ENCODE measurements at regions not wholly inside any gene's neighbourhood (a gene's known extent, or its start where the extent isn't known, plus 50 kb on each side); places are given as distances from the start of the nearest gene placed in this dataset.

GRCh38 chr2:15701991-15702390, 110.3 kb downstream of the DDX1 start:
- no peak for DNase-seq

- DNase-seq: no peak
These were observed 110.8 kb downstream of the DDX1 start for GRCh38 chr2:15702452-15702851.

- DNase-seq: no peak
These were observed 111.7 kb downstream of the DDX1 start for GRCh38 chr2:15703365-15703869.

DNA sequence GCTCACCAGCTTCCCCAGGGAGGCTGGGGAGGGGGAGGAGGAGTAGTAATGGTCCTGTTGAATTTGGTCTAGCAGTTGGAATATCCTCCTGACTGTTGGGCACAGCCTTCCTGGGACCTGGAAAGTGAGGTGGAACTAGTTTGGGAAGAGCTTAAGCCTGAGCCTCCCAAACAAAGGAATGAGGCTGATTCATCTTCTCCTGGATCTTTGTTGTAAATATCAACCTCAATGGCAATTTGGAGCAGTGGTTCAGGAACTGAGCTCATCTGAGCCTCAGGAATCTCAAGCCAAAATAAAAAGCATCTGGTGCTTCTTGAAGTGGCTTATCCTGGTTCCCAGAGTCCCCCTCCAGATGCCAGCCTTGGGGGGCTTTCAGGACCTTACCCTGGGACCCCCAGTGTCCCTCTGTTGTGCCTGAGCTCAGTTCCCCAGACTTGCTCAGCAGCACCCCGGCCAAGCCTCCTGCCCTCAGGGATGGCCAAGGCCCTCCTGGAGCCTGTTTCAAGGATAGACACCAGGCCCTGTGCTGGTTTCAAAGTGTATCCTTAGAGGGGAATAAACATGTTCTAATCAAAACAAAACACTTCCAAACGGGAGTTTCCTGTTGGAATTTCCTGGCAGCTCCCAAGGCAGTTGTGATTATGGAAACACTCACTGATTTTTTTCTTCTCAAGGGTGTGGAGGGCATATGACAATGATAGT, 112.6 kb downstream of the DDX1 start:
- DNase-seq: no peak

DNA sequence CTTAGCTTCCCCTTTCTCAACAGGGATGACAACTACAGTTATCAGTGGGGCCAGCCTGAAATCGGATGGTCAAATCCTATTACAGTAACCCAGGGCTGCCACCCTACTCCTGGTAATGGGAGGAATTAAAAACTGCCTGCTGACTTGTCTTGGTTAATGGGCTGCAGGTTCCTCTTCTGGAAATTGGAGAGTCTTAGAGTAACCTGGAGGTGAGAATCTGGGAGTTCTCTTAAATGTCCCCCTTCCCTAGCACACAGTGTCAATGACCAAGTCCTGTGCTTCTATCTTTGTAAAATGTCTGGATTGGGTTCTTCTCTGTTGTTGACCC, 113.1 kb downstream of the DDX1 start:
- DNase-seq: no peak

- DNase-seq: no peak
These were observed 113.6 kb downstream of the DDX1 start for GRCh38 chr2:15705310-15705709.

GRCh38 chr2:15705839-15706386, 114.2 kb downstream of the DDX1 start:
- DNase-seq: no peak

- DNase-seq: no peak
These were observed 114.8 kb downstream of the DDX1 start for GRCh38 chr2:15706424-15706823.

GRCh38 chr2:15706986-15707632, 115.4 kb downstream of the DDX1 start:
- DNase-seq: no peak

- DNase-seq: no peak
These were observed 116.5 kb downstream of the DDX1 start for GRCh38 chr2:15708161-15708560.

GRCh38 chr2:15708865-15709820, 117.5 kb downstream of the DDX1 start:
- DNase-seq: no peak

DNA sequence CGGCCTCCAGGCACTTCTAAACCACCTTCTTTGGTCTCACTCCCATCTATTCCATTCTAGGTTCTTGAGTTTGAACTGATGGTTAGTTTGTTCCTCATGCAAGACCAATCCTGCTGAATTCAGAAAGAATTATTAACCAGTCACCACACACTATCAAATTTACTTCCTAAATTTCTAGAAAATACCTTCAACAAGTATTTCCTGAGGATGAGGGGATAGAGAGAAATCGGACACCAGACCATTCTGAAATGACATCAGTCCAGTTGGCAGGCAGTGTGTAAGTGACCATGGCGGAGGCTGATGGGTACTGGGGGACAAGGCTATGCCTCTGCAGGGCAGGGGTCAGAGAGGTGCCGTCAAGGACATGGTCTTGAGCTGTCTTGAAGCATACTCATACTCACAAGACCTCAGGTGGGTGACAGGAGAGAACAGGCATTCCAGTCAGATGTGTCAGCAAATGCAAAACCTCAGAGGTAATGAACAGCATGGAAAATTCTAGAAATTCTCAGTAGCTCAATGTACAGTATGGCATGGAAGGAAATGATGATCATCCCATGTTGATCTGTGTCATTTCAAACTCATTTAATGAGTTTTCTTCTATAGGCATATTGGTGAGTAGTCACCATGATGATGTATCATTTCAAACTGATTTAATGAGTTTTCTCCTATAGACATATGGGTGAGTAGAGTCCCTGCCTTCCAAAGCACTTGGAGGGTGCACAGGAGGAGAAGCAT, 119.6 kb downstream of the DDX1 start:
- no peak for DNase-seq

DNA sequence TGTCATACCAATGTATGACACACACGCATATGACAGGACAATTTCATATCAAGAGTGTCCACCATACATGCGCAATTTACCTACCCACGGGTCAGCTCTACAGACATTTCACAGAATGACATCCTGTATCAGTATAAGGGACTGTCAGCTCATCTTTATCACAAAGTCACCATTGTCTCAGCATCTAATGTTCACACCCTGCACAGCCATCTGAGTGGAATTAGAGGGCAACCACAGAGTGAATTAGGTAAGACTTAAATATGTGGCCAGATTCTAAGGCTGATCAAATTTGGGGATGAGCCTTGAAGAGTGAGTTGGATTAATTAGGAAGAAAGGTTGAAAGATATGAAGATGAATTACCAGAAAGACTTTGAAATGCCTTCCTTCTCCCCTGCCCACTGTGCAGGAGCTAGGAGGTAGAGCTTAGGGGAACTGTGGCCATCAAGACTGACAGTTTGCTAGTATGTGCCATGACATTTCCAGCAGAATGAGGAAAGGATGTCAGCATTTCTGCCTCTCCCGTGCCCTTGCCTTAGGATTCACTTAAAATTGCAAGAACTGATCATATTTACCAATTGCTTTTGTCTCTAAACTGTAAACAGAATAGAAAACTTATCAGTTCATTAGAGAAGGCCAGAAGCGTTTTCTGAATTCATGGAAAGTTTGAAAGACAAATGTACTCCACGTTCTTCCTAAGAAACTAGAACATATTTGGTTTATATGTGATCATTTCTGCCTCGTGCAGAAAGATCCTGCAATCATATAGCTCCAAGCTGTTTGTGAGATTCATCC, 121.1 kb downstream of the DDX1 start:
- no peak for DNase-seq

DNA sequence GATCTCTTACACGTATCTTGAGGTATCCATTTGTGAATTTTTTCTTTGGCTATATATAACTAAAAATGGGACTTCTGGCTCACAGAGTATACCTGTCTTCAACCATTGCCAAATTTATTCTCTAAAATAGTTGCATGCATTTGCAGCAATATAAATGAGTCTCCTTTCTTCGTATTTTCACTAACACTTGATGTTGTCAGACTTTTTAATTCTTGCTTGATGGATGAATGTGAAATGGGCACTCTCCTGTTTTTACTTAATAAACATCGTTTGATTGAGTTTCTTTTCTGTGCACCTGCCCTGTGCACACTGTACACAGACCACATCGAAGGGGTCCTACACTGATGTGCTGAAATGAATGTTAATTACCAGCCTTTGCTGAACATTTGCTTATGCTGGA, 121.8 kb downstream of the DDX1 start:
- DNase-seq: no peak

DNA sequence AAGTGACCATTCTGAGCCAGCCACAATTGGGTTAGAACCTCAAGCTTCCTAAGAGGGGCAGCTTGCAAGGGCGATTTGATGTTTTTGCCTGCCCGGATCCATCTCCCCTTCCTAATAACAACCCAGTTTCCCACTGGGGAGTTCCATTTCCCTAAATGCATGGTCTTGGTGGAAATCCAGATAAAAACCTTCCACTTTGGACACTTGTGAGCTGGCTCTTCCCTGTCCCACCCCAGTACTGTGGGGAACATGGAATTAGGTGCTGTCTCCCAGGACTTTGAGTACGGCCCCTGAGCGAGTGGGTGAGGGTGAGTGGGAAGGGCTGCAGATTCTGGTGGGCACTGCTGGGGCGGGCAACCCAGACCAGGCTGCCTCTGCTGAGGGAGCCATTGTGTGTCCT, 122.3 kb downstream of the DDX1 start:
- DNase-seq: no peak

DNA sequence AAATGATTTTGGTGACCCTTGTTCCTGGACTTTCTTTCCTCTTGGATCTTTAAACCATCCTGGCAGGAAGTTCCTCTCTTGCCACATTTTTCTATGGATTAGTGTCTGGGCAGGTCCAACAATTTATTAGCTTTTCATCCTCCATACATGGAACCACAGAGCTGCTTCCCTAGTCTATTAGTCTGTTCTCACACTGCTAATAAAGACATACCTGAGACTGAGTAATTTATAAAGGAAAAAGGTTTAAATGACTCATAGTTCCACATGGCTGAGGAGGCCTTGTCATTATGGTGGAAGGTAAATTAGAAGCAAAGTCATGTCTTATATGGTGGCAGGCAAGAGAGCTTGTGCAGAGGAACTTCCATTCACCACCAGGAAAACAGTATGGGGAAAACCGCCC, 122.9 kb downstream of the DDX1 start:
- DNase-seq: no peak

- DNase-seq: no peak
These were observed 123.9 kb downstream of the DDX1 start for GRCh38 chr2:15715596-15715995.

DNA sequence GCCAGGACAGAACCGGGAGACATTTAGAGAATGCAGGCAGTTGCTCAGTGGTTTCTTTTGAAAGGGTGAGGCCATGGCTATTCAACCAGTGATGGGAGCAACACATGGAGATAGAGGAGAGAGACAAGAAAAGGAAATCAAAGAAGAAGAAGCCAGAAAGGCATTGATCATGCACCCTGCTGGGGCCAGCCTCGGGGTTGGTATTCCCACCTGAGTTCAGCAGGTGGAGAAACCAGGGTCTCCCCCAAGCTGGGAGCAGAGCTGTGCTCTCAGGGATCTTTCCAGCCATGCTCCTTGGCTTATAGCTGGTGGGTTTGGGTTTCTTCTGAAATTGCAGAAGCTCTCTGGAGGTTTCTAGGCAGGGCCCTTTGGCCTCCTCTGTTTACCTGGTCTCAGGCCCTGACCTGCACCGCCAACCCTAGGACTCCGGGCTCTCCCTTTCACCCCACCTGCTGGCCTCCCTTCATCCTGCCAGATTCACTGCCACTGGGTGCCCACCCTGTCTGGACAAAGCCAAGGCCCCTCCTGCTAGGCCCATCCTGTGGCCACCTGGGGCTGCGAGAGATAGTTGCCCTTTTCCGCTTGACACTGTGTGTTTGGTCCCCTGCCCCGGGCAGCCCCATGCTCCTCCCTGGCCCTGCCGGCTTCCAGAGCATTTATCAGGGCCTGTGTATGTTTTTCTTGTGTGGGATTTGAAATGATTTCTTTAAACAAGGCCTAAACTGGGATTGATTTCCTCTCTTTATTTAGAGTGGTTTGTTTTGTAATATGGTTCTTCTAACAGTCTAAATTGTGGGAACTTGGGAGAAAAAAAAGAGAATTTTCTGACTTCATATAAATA, 126.7 kb downstream of the DDX1 start:
- no peak for DNase-seq

DNA sequence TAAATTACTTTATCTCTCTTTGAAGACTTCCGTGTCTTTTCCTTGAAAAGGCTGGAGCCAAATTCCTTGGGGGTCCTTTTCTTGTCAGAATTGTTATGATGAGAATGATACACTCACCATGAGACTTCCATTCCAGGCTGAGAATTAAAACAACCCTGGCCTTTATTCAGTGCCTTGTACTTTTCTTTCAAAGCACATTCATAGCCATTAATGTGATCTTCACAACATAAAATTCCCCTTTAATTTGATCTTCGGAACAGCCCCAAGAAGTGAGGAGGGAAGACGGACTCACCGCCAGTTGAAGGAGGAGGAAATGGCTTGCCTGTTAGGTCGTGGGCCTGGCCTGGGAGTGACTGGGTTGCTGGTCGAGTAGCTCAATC, 127.3 kb downstream of the DDX1 start:
- DNase-seq: no peak

DNA sequence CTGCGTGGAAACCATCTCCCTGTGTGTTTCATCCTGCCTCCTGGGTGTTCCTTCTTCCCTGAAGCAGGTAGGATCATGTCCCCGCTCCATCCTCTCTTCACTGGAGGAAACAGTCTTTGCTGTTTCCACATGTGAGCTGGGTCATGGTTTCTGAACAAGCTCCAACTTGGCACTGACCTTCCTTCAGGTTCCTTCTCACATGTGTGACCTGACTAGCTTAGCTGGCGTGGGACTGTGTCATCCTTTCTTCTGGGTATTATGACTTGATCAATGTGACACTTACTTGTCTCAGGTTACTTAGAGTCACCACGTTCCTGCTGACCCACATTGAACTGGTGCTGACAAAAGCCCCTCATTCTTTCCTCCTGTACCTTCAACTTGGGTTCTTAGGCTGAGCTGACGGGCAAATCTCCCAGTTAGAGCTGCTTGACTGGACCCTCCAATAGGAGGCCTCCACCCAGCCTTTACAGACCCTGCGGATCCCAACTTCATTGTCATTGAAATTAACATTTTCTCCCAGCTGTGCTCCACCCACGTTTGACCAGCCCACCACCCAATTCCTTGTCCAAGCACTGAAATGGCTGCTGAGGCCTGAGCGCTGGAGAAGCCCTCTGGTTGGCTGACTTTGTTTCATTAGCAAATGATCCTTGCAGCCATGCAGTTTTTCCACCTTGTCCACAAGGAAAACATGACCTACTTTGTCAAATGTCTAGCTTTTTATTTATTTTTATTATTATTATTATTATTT, 128.1 kb downstream of the DDX1 start:
- DNase-seq: no peak

Data from NCI-H2081 (cell line).